OCI-LY7 (cell line): ENCODE measurements at regions not wholly inside any gene's neighbourhood (a gene's known extent, or its start where the extent isn't known, plus 50 kb on each side); places are given as distances from the start of the nearest gene placed in this dataset.
A peak's percentile ranks its signal among the peaks of the same experiment; 100 is the strongest.

Source experiments
- CTCF ChIP-seq: fragments of 200-600 bp; sonication (generic); conservative IDR thresholded peaks from 2 replicates; pipeline ENCODE4 v1.5.1; 2014; ENCODE audit warnings: mild to moderate bottlenecking, antibody characterized with exemption, low read length, moderate library complexity, mixed read lengths
- EZH2phosphoT487 ChIP-seq: fragments of 200-600 bp; sonication (generic); IDR thresholded peaks from 2 replicates; pipeline ENCODE4 v1.6.1; 2018; ENCODE audit warnings: low read depth, borderline replicate concordance, mild to moderate bottlenecking, mixed run types, antibody characterized with exemption, low read length, moderate library complexity, mixed read lengths

GRCh38 chr5:14946815-14947620 lies 75.4 kb upstream of the ANKH start:
- TF ChIP-seq EZH2phosphoT487 (no peak), CTCF (peak; percentile 70)
